Left lung (tissue), 4 donors: ENCODE measurements at regions not wholly inside any gene's neighbourhood (a gene's known extent, or its start where the extent isn't known, plus 50 kb on each side); places are given as distances from the start of the nearest gene placed in this dataset.
A peak's percentile ranks its signal among the peaks of the same experiment; 100 is the strongest.

Source experiments
- ATAC-seq: fragments of 200-7000 bp; cut with Tn5 transposase; one replicate; pipeline ENCODE4 v1.9.1; 2020; ENCODE audit warnings: moderate library complexity
- DNase-seq, 4 donors: peaks; one replicate each; pipeline ENCODE4 v3.0.0-alpha.2; 2013 to 2020
- H3K27ac ChIP-seq, 2 donors: fragments of 200-600 bp; sonication (generic) in 1 of 2; one replicate each; pipeline versions ENCODE4 v1.5.0 to v1.8.0; 2020 to 2021
- H3K27me3 ChIP-seq, 2 donors: fragments of 200-600 bp; sonication (generic) in 1 of 2; one replicate each; pipeline versions ENCODE4 v1.5.0 to v1.8.0; 2020 to 2021
- H3K36me3 ChIP-seq, 2 donors: fragments of 200-600 bp; sonication (generic) in 1 of 2; one replicate each; pipeline versions ENCODE4 v1.5.0 to v1.8.0; 2020 to 2021
- H3K4me1 ChIP-seq, 2 donors: fragments of 200-600 bp; one replicate each; pipeline ENCODE4 v1.8.0; 2021
- H3K4me3 ChIP-seq, 2 donors: fragments of 200-600 bp; sonication (generic) in 1 of 2; one replicate each; pipeline versions ENCODE4 v1.5.0 to v1.8.0; 2020 to 2021; ENCODE audit warnings: mild to moderate bottlenecking in 1 of 2
- H3K9me3 ChIP-seq, 2 donors: fragments of 200-600 bp; sonication (generic) in 1 of 2; one replicate each; pipeline versions ENCODE4 v1.5.0 to v1.8.0; 2020 to 2021
- intact Hi-C, 2 donors: fragments of 100-400 bp; cut with DNase I; formaldehyde crosslinking; loops; one replicate each; pipeline versions ENCODE4 v1.11.2 to v1.14.2; 2022
- TF ChIP-seq, protein P1 (sequence below), 2 donors: fragments of 200-600 bp; sonication (generic) in 1 of 2; IDR thresholded peaks; one replicate each; pipeline versions ENCODE4 v1.5.0 to v1.8.0; 2021; ENCODE audit warnings: antibody characterized with exemption in 2 of 2
- donor health status: DM: no; HTN: yes; CAD: no.
- donor health status: DM: no; HTN: no; CAD: no.

DNA sequence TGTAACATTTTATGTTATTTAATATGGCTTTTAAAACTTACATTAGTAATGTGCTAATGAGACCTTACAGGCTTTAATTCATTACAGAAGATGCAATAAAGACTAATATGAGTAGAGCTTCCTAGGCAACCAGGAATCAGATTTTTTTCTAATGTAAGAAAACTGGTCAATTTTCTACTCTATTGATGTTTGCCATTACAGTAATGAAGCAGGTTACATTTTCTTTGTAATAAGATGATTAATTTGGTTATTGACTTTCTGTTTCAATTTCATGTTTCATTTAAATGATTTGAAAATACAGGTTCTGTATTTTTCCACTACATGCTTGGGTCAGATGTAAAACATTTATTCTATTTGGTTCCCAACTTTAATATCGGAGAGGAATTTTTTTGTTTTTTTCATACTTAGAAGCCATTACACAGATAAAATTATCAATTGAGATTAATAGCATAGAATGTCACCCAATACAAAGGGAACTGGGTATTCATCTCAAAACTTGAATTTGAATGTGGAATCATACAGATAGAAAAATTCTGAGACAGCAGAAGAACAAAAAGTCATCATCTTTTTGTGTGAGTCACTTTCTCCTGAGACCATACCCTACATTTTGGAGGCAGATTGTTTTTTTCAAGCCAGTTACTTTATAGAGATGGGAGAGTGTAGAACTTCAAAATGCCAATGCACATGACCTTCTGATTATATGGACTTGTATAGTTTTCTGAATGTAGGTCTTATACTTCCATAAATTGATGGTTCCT is 133.6 kb upstream of the HMHB1 start:
- Histone ChIP-seq H3K9me3 (no peaks in the 10 kb centered on the region), H3K36me3 (no peaks in the 10 kb centered on the region), H3K4me3 (no peak overlapping the region), H3K27me3 (no peaks in the 10 kb centered on the region), H3K4me1 (peaks cover 0 to 3% of the 10 kb centered on the region in 2 donors), H3K27ac (no peak overlapping the region)
- TF ChIP-seq, protein P1, sequence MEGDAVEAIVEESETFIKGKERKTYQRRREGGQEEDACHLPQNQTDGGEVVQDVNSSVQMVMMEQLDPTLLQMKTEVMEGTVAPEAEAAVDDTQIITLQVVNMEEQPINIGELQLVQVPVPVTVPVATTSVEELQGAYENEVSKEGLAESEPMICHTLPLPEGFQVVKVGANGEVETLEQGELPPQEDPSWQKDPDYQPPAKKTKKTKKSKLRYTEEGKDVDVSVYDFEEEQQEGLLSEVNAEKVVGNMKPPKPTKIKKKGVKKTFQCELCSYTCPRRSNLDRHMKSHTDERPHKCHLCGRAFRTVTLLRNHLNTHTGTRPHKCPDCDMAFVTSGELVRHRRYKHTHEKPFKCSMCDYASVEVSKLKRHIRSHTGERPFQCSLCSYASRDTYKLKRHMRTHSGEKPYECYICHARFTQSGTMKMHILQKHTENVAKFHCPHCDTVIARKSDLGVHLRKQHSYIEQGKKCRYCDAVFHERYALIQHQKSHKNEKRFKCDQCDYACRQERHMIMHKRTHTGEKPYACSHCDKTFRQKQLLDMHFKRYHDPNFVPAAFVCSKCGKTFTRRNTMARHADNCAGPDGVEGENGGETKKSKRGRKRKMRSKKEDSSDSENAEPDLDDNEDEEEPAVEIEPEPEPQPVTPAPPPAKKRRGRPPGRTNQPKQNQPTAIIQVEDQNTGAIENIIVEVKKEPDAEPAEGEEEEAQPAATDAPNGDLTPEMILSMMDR (IDR thresholded peaks at IDR 0.05): no peak
- DNase-seq (no peak), ATAC-seq (no peak)
- intact Hi-C loops: no loop called here

DNA sequence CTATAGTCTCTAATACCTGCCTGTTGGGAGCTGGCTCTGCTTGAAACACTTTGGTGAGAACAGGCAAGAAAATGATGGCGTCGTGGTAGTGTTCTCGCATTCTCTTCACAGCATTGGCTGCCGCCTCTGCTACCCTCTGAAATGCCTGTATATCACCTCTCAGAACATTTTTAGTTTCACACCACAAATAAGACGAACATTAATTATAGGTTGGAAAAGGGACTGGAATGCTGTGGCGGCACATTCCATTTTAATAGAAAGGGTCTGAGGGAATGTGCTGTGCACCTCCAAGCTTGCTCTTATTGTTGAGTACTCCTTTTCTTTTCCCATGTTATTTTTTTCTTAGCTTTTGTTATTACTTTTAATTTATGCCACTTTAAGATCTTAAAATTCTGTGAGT is 134.6 kb upstream of the HMHB1 start:
- ATAC-seq (no peak), DNase-seq (no peak)
- Histone ChIP-seq H3K9me3 (no peaks in the 10 kb centered on the region), H3K27ac (no peak overlapping the region), H3K4me3 (no peak overlapping the region), H3K27me3 (no peaks in the 10 kb centered on the region), H3K36me3 (no peaks in the 10 kb centered on the region), H3K4me1 (peaks cover 0 to 3% of the 10 kb centered on the region in 2 donors)
- intact Hi-C loops: no loop called here
- TF ChIP-seq, protein P1 (IDR thresholded peaks at IDR 0.05): no peak

DNA sequence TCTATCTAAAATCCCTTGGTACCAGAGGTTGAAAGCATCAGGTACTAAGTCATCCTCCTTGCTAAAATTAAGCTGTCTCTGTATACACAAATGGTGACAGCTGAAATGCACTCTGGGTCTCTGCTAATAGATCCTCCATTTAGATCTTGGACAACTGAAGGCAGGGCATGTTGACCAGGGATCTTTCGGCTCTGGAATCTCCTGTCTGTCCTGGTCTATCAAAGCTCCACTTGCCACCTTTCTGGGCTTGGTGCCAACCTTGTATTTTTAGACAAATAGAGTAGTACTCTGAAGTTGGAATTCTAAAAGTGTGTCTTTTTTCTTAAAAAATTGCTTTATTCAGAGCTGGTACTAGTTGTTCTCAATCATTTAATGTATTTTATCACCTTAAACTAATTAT is 135.2 kb upstream of the HMHB1 start:
- TF ChIP-seq, protein P1 (IDR thresholded peaks at IDR 0.05): no peak
- H3K4me3 ChIP-seq: no peak overlapping the region
- no peaks in the 10 kb centered on the region for H3K36me3 ChIP-seq
- peaks cover 0 to 3% of the 10 kb centered on the region in 2 donors for H3K4me1 ChIP-seq
- no peaks in the 10 kb centered on the region for H3K9me3 ChIP-seq
- ATAC-seq (no peak), DNase-seq (no peak)
- H3K27me3 ChIP-seq: no peaks in the 10 kb centered on the region
- intact Hi-C loops: no loop called here
- no peak overlapping the region for H3K27ac ChIP-seq

DNA sequence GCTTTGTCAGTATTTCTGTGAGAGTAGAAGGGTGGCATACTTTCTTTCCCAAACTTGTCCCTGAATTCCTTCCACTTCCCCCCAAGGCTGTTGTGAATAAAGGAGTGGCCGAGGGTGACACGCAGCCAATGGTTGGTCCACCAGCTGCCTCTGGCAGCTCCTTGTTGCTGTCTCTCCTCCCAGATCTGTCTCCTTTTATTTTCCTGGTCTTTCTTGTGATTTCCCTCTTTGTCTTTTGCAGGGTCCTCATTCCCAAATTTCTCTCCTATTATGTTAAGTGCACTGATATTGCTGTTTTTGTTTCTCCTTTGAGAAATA is 137.5 kb upstream of the HMHB1 start:
- H3K4me3 ChIP-seq: no peak overlapping the region
- H3K9me3 ChIP-seq: peaks cover 0 to 4% of the 10 kb centered on the region in 2 donors
- DNase-seq (no peak), ATAC-seq (no peak)
- H3K36me3 ChIP-seq: no peaks in the 10 kb centered on the region
- H3K27me3 ChIP-seq: no peaks in the 10 kb centered on the region
- peaks cover 0 to 3% of the 10 kb centered on the region in 2 donors for H3K4me1 ChIP-seq
- peak overlapping the region; percentile 30 to 66 for H3K27ac ChIP-seq
- intact Hi-C loops: no loop called here
- TF ChIP-seq, protein P1 (IDR thresholded peaks at IDR 0.05): no peak

DNA sequence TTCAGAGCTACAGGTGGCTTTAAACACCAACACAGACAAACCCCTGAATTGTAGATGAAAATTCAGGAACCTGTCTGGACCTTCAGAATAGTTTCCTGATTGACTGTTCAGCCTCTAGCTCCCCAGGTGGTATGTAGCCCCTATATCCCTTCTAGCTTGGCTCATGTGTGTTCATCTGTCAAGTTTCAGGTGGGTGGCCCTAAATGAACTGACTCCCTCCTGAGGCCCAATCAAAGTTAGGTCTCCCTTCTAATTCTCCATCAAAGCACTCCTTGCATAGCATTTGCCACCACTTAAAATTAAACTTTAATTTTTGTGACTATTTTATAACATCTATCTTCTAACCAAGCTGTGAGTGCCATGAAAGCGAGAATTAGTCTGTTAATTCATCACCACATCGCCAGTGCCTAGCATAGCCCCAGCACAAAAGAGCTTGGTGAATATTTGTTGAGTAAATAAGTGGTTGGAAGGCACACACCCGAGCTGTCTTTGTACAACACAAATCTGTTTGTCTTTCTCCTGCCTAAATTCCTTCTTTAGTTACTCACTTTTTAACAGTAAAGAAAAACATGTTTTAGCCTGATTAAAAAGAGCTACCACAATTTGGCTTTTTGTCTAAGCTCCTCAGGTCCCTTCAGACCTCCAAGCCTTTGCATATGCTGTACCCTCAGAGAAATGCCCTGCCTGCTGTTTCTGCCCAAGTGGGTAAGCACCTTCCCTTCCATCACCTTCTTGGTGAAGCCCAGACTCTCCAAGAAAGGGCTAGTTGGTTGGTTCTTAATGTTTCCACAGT is 138.1 kb upstream of the HMHB1 start:
- intact Hi-C loops: no loop called here

More for the DNA sequence above, 138.1 kb upstream of the HMHB1 start:
- TF ChIP-seq, protein P1 (IDR thresholded peaks at IDR 0.05): no peak
- H3K27ac ChIP-seq: peak overlapping the region; percentile 30 to 66
- no peaks in the 10 kb centered on the region for H3K36me3 ChIP-seq
- ATAC-seq (peak; percentile 72), DNase-seq (no peak)
- peaks cover 0 to 3% of the 10 kb centered on the region in 2 donors for H3K4me1 ChIP-seq
- peaks cover 0 to 4% of the 10 kb centered on the region in 2 donors for H3K9me3 ChIP-seq
- H3K27me3 ChIP-seq: no peaks in the 10 kb centered on the region
- no peak overlapping the region for H3K4me3 ChIP-seq
